Uterus (tissue), 3 donors: ENCODE measurements at regions not wholly inside any gene's neighbourhood (a gene's known extent, or its start where the extent isn't known, plus 50 kb on each side); places are given as distances from the start of the nearest gene placed in this dataset.

Experiments used
- DNase-seq, 2 donors: peaks; one replicate each; pipeline ENCODE4 v3.0.0-alpha.2; 2019 to 2020
- H3K27ac ChIP-seq, 2 donors: fragments of 200-600 bp; sonication (generic); 1 replicate in 1 of 2; 2 replicates in 1 of 2; pipeline ENCODE4 v1.5.1; 2016 to 2018
- H3K27me3 ChIP-seq, 2 donors: fragments of 200-600 bp; sonication (generic); one replicate each; pipeline ENCODE4 v1.5.1; 2018 to 2019; ENCODE audit warnings: control low read depth in 1 of 2
- H3K36me3 ChIP-seq, 2 donors: fragments of 200-600 bp; sonication (generic); one replicate each; pipeline ENCODE4 v1.5.1; 2019; ENCODE audit warnings: control low read depth in 1 of 2
- H3K4me1 ChIP-seq, 2 donors: fragments of 200-600 bp; sonication (generic); one replicate each; pipeline ENCODE4 v1.5.1; 2018 to 2019; ENCODE audit warnings: control low read depth in 1 of 2
- H3K4me3 ChIP-seq, 2 donors: fragments of 200-600 bp; sonication (generic); 1 replicate in 1 of 2; 2 replicates in 1 of 2; pipeline ENCODE4 v1.5.1; 2018 to 2019; ENCODE audit warnings: mild to moderate bottlenecking in 1 of 2
- H3K9me3 ChIP-seq, 2 donors: fragments of 200-600 bp; sonication (generic); one replicate each; pipeline ENCODE4 v1.5.1; 2019; ENCODE audit warnings: control low read depth in 1 of 2
- POLR2A ChIP-seq, 2 donors: fragments of 450-650 bp; IDR thresholded peaks; one replicate each; pipeline ENCODE4 v1.6.1; 2016; ENCODE audit warnings: antibody characterized with exemption in 2 of 2, mild to moderate bottlenecking in 1 of 2, moderate library complexity in 1 of 2
- intact Hi-C: fragments of 100-400 bp; cut with DNase I; formaldehyde crosslinking; loops from one replicate; pipeline ENCODE4 v1.15.1; 2023; ENCODE audit warnings: low total_unique reads
- TF ChIP-seq, protein P1 (sequence below), 4 experiments: fragments of 200-600 bp in 2 of 4; fragments of 450-650 bp in 2 of 4; sonication (generic) in 2 of 4; IDR thresholded peaks; one replicate each; pipeline ENCODE4 v1.5.1; 2016 to 2019; ENCODE audit warnings: antibody characterized with exemption in 4 of 4, mild to moderate bottlenecking in 2 of 4, moderate library complexity in 1 of 4
- donor health status: DM: yes; HTN: yes; CAD: no.

DNA sequence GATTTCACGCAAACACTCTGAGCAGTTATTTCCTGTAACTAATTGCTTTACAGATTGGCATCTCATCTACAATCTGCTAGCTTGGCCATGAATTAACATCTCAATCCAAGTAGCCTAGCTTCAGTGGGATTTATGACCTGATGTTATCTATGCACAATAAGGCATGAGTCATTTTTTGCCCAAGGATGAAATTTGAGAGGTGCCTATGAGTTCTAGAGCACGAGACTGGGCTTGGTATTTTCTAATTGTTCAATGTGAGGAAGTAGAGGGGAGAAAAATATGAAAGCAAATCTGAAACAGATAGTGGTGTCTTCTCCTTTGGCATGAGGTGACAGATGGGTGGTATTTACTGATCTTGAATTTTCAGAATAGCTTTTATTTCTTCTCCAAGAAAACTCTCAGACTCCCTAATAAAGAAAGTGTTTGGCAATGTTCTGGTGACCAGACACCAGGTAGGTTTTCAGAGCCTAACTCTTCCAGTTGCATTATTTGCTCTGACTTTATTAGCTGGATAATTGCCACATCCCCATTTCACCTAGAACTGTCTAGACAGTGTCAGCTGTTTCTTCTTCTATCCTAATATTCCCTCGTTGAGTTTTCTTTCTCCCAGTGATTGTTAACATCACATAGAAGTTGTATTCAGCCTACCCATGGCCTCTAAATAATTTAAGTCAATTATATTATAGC lies 301.0 kb upstream of the UMPS start:
- no peaks in the 10 kb centered on the region for H3K36me3 ChIP-seq
- intact Hi-C loops: no loop called here
- peak overlapping the region; percentile 4 to 29 for H3K27ac ChIP-seq
- H3K4me1 ChIP-seq: no peaks in the 10 kb centered on the region
- no peaks in the 10 kb centered on the region for H3K9me3 ChIP-seq
- H3K4me3 ChIP-seq: no peak overlapping the region
- no peak for DNase-seq
- TF ChIP-seq, protein P1, sequence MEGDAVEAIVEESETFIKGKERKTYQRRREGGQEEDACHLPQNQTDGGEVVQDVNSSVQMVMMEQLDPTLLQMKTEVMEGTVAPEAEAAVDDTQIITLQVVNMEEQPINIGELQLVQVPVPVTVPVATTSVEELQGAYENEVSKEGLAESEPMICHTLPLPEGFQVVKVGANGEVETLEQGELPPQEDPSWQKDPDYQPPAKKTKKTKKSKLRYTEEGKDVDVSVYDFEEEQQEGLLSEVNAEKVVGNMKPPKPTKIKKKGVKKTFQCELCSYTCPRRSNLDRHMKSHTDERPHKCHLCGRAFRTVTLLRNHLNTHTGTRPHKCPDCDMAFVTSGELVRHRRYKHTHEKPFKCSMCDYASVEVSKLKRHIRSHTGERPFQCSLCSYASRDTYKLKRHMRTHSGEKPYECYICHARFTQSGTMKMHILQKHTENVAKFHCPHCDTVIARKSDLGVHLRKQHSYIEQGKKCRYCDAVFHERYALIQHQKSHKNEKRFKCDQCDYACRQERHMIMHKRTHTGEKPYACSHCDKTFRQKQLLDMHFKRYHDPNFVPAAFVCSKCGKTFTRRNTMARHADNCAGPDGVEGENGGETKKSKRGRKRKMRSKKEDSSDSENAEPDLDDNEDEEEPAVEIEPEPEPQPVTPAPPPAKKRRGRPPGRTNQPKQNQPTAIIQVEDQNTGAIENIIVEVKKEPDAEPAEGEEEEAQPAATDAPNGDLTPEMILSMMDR (IDR thresholded peaks at IDR 0.05): no peak
- no peak for TF ChIP-seq POLR2A (IDR thresholded peaks at IDR 0.05)
- H3K27me3 ChIP-seq: no peaks in the 10 kb centered on the region

DNA sequence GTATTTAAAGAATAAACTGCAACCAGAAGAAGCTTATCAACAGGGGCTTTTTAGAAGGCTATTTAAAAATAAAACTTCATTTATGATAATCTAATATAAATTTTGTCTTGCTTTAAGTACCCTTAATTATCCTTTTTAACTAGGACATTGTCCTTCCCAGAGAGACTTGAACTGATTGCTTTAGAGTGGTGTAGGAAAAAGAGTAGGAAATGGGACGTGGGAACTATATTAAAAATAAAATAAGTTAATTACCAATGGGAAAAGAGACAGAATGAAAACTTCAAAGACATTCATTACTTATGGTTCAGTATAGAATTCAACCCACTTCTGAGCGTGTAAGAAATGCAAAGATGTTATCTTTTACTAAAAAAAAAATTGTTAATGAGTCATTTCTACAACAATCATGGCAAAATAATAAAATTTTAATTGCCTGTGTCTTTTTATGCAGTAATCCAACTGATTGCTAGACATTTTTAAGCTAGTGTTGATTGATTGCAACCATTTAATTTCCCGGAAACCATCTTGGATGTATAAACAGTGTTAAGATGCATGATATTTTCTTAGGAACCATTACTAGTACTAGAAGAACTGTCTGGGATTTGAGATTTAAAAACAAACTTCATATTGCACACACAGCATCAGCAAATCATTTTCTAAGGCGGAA lies 298.8 kb upstream of the UMPS start:
- no peak for TF ChIP-seq POLR2A (IDR thresholded peaks at IDR 0.05)
- TF ChIP-seq, protein P1 (IDR thresholded peaks at IDR 0.05): no peak
- Histone ChIP-seq H3K4me3 (no peak overlapping the region), H3K4me1 (no peaks in the 10 kb centered on the region), H3K27ac (no peak overlapping the region), H3K9me3 (no peaks in the 10 kb centered on the region), H3K27me3 (no peaks in the 10 kb centered on the region), H3K36me3 (peaks cover 0 to 2% of the 10 kb centered on the region in 2 donors)
- no peak for DNase-seq
- intact Hi-C loops: no loop called here

DNA sequence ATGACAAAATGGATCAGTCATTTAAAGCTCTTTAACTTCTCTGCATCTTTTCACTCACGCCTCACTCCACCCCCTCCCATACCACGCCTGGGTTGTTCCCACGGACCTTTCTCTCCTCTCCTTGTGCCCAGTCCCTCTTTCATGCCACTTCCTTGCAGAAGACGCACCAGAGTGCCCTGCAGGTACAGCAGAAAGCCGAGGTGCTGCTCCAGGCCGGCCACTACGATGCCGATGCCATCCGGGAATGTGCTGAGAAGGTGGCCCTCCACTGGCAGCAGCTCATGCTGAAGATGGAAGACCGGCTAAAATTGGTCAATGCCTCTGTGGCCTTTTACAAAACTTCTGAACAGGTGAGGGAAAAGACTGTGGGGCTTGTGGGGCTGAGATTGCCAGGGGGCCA lies 296.1 kb upstream of the UMPS start:
- Histone ChIP-seq H3K27ac (no peak overlapping the region), H3K4me1 (no peaks in the 10 kb centered on the region)

GRCh38 chr3:124435467-124435866 lies 294.8 kb upstream of the UMPS start:
- no peak for DNase-seq
- intact Hi-C loops: no loop called here

More for the DNA sequence above, 296.1 kb upstream of the UMPS start:
- H3K9me3 ChIP-seq: no peaks in the 10 kb centered on the region
- H3K4me3 ChIP-seq: no peak overlapping the region
- intact Hi-C loops: no loop called here
- H3K27me3 ChIP-seq: no peaks in the 10 kb centered on the region
- DNase-seq: no peak
- peaks cover 0 to 2% of the 10 kb centered on the region in 2 donors for H3K36me3 ChIP-seq
- TF ChIP-seq, protein P1 (IDR thresholded peaks at IDR 0.05): no peak
- TF ChIP-seq POLR2A (IDR thresholded peaks at IDR 0.05): no peak

GRCh38 chr3:124438813-124439212 lies 291.4 kb upstream of the UMPS start:
- Histone ChIP-seq H3K36me3 (peaks cover 0 to 2% of the 10 kb centered on the region in 2 donors), H3K9me3 (no peaks in the 10 kb centered on the region), H3K27me3 (no peaks in the 10 kb centered on the region), H3K27ac (no peak overlapping the region), H3K4me1 (no peaks in the 10 kb centered on the region), H3K4me3 (no peak overlapping the region)
- TF ChIP-seq, protein P1 (IDR thresholded peaks at IDR 0.05): no peak
- TF ChIP-seq POLR2A (IDR thresholded peaks at IDR 0.05): no peak
- no peak for DNase-seq
- intact Hi-C loops: no loop called here

More at GRCh38 chr3:124435467-124435866, 294.8 kb upstream of the UMPS start:
- H3K4me1 ChIP-seq: no peaks in the 10 kb centered on the region
- no peak overlapping the region for H3K4me3 ChIP-seq
- H3K9me3 ChIP-seq: no peaks in the 10 kb centered on the region
- H3K27ac ChIP-seq: no peak overlapping the region
- H3K36me3 ChIP-seq: peaks cover 0 to 2% of the 10 kb centered on the region in 2 donors
- no peak for TF ChIP-seq POLR2A (IDR thresholded peaks at IDR 0.05)
- TF ChIP-seq, protein P1 (IDR thresholded peaks at IDR 0.05): no peak
- no peaks in the 10 kb centered on the region for H3K27me3 ChIP-seq
